C1 segment of cervical spinal cord (tissue), 14 donors: ENCODE measurements at regions not wholly inside any gene's neighbourhood (a gene's known extent, or its start where the extent isn't known, plus 50 kb on each side); places are given as distances from the start of the nearest gene placed in this dataset.

ENCODE experiments used
- DNase-seq, 14 donors: peaks; one replicate each; lab custom pipeline; 2025; lab: John Stamatoyannopoulos, UW

DNA sequence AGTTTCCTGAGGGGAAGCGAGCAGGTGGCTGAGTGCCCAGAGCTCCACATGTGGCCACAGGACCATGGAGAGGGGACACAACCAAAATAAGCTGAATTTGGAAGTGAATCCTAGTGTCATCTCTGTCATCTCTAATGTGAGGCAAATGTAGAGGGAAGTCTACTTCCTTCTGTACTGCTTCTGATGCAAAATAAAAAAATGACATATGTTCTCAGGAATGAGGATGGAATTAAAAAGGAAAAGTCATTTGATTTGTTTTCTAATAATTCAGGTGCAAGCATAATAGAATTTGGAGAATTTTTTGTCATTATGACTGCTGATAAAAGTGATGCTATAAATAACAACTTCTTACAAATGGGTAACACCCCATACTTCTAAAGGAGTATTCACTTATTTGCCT is 59.5 kb upstream of the POU1F1 start:
- DNase-seq, result no peak

DNA sequence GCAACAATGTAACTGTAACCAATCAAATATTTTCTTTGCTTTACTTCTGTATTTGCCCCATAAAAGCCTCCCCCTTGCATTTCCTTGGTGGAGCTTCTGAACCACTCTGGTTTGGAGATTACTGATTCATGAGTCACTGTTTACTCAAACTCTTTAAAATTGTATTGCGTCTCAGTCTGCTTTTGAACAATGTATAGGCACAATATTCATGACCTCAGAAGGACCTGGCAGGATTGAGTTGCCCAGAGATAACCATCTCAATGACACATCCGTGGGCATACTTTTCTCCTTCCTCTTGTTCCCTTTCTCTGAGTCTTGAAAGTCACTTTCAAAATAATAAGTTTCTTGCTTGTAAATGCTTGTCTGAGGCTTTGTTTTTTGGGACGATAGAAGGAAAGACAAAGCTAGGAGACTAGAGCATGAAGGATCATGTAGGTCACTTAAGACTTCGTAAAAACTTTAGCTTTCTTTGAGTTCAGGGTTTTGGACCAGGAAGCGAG is 57.1 kb upstream of the POU1F1 start:
- no peak for DNase-seq

DNA sequence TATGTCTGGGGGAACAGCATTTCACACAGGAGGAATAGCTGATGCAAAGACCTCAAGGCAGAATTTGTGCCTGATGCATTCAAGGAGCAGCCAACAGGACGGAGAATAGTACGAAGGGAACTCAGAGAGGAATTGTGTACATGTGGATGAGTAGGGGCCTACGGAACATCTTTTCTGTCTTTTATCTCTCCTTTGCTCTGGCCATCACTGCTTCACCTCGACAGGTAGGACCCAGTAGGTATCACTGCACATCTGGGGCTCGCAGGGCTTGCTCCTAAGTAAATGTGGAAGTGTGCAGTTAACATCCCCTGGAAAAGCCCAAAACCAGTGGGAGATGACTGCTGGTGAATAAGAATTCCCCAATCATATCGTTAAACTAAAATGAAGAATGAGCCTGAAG is 56.4 kb upstream of the POU1F1 start:
- no peak for DNase-seq

DNA sequence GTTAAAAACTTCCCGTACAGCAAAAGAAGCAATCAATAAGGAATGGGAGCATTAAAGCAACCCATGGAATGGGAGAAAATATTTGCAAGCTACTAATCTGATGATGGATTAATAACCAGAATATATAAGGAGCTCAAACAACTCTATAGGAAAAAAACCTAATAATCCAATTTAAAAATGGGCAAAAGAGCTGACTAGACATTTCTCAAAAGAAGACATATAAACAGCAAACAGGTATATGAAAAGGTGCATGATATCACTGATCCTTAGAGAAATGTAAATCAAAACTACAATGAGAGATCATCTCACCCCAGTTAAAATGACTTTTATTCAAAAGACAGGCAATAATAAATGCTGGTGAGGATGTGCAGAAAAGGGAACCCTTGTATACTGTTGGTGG is 52.7 kb upstream of the POU1F1 start:
- DNase-seq, result no peak
